HG02970 (cell line): ENCODE measurements at regions not wholly inside any gene's neighbourhood (a gene's known extent, or its start where the extent isn't known, plus 50 kb on each side); places are given as distances from the start of the nearest gene placed in this dataset.

Source experiments
- ATAC-seq: cut with Tn5 transposase; IDR thresholded peaks from one replicate; pipeline ENCODE4 v1.9.1; 2021; ENCODE audit warnings: mild to moderate bottlenecking, moderate library complexity, moderate number of reproducible peaks; ENCODE audit not compliant: unreplicated experiment, low FRiP score

DNA sequence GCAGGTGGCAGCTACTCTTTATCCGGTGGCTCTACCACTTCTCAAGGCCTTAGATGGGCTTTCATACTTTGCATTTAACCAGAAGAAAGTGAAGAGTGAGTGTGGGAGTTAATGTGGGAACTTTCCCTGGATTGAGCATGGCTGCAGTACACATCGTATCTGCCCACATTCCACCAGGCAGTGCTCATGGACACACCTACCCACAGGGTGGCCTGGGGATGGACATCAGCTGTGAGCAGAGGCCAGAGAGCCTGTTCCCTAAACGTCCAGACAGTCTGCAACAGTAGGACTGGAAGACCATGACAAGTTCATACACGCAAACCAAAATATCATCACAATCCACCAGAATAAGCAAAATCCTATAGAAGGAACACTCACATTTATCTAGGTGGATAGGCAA, 213.8 kb downstream of the IRX1 start:
- no peak for ATAC-seq

DNA sequence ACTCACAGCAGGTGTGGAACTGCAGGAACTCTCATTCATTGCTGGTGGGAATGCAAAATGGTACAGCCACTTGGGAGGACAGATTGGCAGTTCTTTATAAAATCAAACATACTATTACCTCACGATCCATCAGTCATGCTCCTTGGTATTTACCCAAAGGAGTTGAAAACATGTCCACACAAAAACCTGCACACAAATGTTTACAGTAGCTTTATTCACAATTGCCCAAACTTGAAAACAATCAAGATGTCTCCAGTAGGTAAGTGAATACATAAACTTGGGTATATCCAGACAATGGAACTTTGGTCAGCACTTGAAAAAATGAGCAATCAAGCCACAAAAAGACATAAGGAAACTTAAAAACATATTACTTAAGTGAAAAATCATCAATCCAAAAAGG, 215.5 kb downstream of the IRX1 start:
- no peak for ATAC-seq

DNA sequence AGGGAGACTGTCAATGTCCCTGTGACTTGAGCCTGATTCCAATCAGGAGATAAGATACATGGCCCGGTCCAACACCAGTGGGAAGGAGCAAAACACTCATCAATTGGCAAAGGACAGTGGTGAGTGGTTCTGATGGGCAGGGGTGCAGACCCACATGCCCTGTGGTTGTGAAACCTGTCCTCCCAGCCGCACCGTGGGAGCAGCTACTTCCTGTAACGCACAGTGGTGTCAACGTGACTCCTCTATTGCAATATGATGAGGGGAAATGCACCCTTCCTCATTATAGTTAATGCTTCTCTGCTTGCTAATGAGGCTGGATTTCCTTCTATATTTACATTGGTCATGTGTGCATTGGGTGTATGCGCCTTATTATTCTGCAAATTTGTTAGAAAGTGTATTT, 223.0 kb downstream of the IRX1 start:
- no peak for ATAC-seq

DNA sequence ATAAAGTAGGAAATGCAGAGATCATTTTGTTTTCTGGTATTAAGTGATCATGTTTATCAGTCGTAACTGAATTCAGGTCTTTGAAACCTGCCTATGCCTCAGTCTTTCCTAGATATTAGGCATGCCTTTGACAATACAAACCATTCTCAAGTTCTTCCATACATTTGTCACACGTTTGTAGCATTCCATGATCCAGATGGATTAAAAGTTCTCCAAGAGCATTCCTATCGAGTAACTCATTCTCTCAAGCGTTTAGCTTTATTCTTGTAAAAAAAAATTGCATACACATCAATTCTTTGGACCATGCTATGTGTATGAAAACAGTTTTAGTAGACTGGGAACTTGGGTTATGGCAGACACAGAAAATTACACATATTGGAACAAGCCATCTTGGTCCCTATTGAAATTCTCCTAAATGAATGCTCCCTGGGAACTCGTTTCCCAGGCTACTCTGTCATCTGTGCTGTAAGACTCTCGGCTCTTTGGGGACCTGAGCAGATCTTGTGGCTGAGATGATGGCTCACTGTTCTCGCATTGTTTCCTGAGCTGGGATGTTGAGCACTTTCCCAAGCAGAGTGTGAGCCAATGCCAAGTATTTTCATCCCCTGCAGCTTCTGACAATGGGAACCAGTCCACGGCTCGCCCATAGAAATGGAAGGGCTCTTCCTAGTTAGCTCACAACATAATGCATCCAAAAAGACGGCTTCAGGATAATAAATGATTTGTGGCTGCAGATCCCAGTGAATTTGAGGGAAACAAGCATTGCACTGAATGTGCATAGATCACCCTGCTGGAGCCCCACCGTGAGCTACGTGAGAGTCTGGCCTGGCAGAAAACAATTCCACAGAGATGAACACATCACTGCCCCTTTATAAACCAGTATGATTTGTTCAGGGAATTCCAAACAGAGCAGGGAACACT, 230.2 kb downstream of the IRX1 start:
- no peak for ATAC-seq

DNA sequence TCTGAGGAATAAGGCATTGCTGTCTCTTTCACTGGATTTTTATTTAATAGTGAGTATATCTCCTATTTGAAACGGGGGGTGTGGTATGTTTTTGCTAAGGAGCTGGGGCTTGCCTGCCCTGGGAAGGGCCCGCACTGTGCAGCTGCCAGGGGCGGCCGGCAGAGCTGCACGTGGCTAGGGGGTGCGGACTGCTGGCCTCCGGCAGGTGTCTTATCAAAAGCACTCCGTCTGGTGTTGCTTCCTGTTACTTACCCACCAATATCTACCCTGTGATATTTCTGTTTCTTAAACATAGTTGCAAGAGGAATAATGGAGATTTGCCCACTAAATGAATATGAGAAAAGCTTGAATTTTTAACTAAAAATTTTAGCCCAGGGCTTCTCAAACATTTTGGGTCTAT, 232.0 kb downstream of the IRX1 start:
- no peak for ATAC-seq

DNA sequence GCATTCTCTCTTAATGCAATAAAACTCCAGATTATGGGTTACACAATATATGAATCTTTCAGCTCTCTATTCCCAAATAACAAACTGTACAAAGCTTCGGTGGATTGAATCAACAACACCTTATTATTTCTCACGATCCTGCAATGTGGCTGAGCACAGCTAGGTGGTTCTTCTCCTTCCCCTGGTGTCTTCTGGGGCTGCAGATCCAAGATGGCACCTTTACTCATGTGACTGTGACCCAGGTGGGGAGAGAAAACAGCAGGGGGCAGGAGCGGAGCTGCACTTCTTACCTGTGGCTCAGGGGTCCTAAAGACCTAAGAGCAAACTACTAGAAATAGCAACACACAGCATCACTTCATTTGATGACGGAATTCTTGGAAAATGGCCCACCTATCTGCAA, 233.1 kb downstream of the IRX1 start:
- ATAC-seq, result no peak

DNA sequence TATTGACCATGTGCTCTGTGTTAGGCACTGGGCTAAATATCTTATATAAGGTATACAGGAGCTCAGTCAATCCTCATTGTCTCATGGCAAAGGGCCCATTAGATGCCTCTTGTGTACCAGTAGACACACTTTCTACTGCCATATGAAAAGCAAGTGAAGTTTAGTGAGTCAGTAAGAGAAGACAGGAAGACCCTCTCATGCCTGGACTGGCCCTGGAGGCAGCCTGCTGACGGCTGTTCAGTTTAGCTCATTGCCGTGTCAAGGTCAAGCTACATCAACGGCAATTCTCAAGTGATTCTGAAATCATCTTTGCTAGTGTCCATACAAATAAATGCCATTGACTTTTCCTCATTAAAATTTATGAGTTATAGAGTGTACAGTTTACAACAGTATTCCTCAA, 237.9 kb downstream of the IRX1 start:
- ATAC-seq, result no peak

DNA sequence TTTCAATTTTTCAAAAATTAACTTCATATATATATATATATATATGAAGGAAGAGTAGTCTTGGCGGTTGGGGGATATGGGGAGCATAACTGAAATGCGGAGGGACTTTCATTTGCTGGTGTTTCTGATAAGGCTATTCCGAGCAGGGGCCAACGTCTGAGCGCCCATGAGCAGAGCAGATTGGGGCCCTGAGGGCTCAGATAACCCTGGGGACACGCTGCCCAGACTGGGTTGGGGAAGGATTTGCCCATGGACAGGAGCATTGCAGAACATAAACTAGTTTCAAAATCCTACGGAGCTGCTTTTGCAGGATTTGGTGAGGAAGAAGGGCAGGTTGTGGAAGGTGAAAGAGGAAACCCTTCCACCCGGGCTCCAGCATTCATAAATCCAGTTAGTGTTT, 240.2 kb downstream of the IRX1 start:
- ATAC-seq, result no peak

DNA sequence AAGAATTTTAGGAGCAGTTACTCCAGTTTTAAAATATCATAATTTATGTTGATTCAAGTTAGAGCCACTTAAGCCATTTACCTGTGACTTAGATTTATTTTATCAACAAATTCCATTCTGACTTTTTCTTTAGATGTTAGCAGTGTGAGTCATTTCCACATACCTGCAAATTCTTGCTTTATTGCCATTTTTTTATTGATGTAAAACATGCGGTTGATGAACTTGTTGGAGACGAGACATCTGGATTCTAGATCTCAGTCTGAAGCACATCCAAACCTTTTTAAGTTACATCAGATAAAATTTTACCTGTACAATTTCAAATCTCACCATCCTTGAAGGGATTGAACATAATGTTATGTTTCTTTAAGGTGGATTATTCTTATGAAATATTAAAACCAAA, 240.9 kb downstream of the IRX1 start:
- ATAC-seq, result no peak

DNA sequence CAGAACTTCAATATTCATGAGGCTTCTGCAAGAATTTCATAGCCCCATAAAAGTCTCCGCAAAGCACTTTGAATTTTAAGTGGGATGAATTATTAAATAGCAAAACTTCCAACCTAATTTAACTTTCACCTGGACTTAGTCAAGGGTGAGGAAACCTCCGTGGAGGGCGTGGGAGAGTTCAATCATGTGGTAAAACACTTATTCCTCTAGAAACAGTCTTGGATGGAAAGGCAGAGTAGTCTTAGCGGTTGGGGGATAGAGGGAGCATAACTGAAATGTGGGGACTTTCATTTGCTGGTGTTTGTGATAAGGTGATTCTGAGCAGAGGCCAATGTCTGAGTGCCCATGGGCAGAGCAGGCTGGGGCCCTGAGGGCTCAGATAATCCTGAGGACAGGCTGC, 241.9 kb downstream of the IRX1 start:
- no peak for ATAC-seq

DNA sequence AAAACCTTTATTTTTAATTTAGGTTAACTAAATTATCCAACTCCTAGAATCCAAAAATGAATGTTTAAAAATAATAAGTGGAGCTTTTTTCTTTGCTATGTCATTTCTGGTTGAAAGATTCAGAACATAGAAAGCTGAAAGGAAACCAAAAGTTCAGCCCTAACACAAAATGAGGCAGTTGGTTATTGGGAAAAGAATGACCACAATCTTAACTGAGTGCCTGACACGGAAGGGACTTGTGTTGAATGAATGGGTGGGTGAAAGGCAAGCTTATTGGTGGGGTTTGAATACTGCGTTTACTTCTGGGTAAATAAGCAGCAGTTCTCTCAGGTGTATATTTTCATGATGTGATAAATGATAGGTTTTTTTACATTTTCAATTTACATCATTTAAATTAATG, 243.5 kb downstream of the IRX1 start:
- ATAC-seq, result no peak

DNA sequence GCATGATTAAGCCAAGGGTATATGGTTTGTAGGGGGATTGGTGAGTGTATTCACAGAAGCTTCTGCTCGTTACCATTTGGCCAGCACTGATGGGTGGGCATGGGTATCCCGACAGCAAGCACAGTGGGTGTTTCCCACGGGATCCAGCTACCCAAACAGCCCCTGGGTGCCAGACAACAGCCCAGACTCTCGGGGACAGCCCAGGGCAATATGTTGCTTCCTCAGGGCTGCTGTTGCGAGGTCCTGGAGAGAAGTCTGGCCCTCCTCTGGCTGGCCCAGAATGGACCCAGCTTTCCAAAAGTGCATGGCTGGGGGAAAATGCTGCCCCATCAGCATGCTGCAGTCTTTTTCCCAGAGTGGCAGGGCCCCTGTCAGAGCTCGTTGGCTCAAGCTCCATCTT, 247.0 kb downstream of the IRX1 start:
- no peak for ATAC-seq

DNA sequence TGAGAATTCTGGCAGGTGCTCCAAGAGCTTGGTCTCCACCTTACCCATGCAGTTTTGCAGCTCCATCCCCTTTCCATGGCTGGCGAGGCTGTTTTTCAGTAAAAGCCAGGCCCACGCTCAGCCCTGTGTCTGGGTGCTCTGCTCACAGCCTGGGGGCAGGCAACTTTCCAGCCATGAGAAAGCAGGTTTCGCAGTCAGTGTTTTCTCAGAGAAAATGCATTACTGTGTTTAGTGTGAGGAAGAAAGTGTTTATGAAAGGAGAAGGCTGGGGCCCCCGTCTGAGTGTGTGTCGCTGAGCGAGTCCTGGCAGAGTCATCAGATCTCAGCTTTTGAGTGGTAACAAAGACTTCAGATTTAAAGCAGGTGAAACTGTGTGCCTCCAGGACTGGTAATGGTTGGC, 248.1 kb downstream of the IRX1 start:
- ATAC-seq, result no peak

DNA sequence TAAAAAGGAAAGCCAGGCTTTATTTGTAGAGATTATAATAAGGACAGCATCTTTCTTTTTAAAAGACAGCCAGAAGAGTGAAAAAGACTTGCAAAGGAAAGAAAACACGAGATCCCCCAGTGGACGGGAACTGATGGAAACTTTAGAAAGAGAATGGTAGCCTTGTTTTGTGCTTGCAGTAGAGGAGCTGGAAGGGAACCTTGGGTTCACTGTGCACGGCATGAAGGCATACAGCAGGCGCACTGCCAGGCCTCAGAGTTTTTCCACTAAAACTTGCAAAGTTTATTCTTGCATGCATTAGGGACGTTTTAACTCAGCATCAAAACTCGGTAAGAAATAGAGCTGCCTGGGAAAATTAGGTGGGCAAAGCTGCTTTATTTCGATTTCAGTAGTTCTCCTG, 248.6 kb downstream of the IRX1 start:
- no peak for ATAC-seq

DNA sequence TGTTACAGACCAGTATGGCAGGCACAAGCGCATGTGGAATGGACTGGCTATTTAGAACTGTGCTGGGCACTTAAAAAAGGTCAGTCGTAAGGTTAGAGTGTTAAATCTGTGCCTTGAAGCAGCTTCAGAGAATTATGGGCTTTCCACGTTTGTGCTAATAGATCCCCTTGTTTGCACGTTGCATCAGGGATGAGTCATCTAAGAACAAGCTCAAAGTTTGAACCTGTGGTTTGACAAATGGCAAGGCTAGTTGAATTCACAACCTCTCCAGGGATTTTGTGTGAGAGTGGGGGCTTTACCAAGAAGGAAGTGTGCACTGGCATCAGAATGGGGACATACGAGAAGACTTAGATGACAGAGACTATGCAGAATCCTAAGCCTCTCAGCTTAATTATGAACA, 249.6 kb downstream of the IRX1 start:
- ATAC-seq, result no peak

DNA sequence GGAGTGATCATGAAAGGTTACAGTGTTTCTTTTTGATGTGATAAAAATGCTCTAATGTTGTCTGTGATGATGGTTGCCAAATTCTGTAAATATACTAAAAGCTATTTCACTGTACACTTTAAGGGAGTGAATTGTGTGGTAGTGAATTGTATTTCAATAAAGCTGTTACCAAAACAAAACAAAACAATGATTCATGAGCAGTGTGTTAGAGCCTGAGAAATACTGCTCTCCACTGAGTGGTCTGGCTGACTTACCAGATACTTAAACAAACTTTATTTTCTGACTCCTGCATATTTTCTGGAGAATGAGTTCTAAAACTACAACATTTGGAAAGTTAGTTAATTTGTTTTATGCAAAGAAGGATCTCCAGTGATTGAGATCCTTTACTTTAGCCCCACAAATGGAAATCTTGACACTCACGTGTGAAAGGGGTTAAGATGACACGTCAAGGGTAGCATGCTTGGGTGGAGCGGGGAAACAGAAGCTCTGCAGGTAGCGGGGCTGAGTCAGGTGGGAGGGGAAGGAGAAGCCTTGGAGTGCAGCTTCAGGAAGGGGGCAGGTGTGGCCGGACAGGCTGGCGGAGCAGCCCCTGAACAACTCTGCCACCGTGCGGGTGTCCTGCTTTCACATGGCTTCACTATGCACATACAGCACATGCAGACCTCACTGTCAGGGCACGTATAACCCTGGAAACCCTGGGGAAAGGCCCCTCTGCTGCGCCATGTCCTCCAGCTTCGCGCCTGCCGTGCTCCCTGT, 256.7 kb downstream of the IRX1 start:
- ATAC-seq, result no peak

DNA sequence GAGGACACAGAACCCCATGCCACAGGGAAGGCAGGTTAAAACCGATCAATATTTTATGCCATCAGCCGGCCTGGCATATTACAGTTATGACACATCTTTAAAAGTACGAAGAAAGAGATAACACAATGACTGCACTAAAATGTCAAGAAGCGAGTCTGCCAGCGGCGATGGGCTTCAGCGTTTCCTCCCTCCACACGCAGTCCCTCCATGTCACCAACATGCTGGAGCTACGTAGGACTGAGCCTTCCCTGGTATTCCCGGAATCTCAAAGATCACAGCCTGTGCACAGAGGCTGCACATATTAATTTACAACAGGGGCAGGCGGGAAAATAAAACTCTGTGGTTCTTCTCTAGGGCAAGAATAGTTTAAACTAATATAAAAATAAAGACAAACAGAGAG, 257.7 kb downstream of the IRX1 start:
- no peak for ATAC-seq

DNA sequence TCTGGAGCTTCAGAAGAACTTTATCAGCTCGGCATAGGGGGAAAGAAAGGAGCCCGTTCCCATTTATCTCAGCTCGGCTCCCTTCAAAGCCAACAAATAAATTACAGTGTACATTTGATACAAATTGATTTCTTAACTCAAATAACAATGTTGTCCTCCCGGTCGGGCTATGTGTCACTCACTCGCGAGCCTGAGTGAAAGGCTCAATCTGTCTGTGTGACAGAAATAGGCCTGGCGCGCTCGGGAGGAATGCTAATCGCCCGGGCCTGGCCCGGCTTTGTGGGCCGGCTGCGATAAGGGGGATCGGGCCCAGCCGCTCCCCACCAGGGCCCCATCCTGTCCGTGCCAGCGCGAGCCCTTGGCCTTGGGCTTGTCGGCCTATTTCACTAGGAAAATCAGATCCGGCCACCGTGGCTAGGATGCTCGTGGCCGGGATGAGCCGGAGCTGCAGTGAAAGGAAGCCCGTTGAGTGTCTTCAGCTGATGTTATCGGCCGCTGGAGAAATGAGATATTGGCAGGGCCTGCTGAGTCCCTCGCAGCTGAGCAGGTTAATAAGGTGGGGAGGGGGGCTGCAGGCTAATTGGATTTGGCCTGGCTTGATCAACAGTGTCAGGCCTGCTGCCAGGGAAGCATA, 258.7 kb downstream of the IRX1 start:
- no peak for ATAC-seq

DNA sequence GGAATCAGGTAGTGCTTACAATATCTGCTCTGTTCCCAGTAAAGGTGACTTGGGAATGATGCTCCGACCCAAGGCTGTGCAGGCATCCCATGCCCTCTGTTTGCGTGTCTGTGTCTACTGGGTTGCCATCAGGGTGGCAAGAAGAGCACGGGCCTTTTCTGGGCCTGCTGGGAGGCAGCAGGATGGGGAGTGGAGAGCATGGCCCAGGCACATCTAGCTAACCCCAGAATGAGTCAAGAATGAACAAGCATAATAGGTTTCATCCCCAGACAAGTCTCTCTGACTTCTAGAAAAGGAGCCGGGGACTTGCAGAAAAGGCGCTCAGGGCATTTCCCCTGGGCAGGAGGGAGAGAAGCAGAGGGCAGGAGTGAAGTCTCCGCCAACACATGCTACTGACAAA, 260.4 kb downstream of the IRX1 start:
- ATAC-seq, result no peak

DNA sequence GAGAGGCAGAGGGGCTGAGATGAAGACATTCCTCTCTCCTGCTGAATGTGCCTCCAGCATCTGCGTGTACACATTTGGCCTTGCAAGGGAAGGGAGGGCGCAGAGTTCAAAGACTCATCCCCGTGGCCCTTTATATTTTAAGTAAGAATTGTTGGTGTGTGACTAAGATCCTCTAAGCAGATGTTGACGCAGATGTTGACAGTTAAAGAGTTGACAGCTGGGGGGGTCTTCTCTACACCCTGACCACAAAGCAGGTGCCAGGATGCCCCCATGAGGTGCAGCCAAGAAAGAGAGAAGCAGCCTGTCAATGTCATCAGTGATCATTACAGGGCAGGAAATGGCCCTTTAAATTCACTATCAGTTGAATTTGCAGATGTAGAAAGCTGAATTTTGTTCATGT, 262.9 kb downstream of the IRX1 start:
- ATAC-seq, result no peak

DNA sequence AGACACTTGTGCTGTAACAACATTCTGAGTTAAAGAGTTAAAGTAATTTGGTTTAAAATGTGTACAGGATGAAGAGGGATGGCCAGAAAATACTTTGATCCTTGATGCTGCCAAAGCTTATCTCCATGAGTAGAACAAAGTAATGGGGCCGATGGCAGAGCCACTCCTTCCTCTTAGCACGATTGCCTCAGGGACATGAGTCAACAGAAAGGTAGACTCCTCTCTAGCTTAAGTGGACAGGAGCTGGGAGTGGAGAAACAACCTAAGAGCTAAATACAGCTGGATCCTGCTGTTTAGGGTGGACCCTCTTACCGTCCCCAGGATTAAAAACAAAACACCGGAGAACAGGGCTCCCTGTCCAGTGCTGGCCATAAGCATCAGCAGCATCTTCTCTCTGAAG, 267.3 kb downstream of the IRX1 start:
- no peak for ATAC-seq
